Stimulated activated CD8-positive, alpha-beta memory T cell treated with anti-CD3 and anti-CD28 coated beads, Interleukin-7, amount 100 ng/mL, for 4 hours (primary cell): ENCODE measurements at regions not wholly inside any gene's neighbourhood (a gene's known extent, or its start where the extent isn't known, plus 50 kb on each side); places are given as distances from the start of the nearest gene placed in this dataset.
"Not testable (repeated sequence)": the region's sequence is repeated elsewhere in the genome, so short reads cannot be mapped to it uniquely, and the experiment has no call there.

Experiments used
- DNase-seq, 2 donors: peaks; one replicate each; pipeline ENCODE4 v3.0.0-alpha.2; 2020; ENCODE audit warnings: low read depth in 2 of 2

DNA sequence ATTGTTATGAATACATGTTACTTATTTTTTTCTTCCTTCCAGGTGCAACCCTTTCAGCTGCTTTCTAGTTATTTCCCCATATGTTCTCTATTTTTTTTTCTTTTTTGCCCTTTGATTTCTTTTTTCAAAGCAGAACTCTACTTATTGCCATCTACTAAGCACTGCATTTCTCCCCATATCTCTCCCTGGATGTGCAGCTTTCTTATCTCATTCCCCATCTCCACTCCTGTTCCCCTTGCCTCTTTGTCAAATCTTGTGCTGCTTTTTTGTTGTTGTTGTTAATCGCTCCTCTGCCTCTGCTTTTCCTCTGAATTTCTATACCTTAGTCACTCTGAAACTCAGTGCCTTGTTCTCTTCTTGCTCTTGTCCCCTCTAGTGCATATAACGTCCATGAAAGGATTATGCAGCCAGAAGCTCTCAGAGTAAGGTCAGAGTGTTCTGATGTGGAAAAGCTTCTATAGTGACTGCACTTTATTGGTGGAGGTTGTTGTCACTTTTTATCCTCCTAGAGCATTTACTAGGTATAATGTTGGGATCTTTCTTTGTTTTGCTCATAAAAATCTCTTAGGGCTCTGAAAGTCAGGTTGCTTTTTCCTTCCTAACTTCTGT lies 51.1 kb upstream of the JADE1 start:
- no peak for DNase-seq

DNA sequence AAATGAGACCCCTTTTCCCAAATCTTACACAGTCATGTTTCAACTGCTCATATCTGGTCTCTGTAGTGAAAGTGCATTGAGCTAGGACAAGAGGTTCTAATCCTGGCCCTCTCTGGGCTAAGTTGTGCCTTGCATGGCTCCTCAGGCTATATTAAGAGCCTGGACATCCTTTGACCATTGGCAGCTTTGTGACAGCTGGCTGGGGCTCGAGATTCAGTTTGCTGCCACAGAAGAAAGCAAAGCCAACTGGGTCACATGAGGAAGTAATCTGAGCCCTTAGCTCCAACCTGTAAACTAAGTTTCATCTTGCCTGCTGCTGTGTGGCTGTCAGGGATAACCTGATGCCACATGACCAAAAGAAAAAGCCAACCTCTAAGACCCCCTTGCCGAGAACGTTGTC lies 51.8 kb upstream of the JADE1 start:
- no peak for DNase-seq

DNA sequence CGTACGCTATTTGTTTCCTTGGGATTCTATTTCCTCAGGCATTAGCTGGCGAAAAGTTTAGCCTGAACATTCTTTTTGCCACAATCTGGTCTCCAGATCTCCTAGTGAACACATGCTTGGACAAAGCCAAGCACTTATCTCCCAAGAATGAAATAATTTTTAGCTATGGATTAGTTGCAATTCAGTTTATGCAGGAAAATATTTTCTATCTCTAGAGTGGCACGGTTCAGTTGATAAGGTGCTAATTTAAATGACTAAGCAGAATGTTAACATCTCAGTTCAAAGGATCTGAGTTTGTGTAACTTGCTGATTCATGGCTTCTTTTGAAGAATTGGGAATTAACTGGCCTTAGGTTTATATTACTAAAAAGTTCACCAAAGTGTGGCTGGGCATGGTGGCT lies 58.1 kb upstream of the JADE1 start:
- no peak for DNase-seq

DNA sequence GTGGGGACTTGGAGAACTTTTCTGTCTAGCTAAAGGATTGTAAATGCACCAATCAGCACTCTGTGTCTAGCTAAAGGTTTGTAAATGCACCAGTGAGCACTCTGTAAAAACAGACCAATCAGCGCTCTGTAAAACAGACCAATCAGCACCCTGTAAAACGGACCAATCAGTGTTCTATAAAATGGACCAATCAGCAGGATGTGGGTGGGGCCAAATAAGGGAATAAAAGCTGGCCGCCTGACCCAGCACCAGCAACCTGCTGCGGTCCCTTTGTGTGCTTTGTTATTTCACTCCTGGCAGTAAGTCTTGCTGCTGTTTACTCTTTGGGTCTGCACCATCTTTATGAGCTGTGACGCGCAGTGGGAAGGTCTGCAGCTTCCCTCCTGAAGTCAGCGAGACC lies 67.8 kb upstream of the JADE1 start:
- not testable (repeated sequence) for DNase-seq

DNA sequence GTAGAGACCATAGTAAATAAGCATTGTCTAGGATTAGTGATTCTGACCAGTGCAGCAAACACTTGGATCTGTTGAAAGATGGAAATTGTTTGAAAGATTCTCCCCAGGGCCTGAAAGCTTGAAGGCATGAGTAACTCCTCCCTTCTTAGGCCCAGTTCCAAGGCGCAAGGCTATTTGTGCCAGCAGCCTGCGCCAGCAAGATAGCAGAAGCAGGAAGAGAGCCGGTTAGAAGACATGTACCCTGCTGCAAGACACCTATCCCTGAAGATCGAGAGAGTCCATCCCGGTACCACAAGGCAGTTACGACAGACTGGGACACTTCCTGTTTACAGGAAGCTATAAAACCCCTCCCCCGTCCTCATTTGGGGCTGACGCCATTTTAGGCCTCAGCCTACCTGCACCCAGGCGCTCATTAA lies 72.4 kb upstream of the JADE1 start:
- no peak for DNase-seq

DNA sequence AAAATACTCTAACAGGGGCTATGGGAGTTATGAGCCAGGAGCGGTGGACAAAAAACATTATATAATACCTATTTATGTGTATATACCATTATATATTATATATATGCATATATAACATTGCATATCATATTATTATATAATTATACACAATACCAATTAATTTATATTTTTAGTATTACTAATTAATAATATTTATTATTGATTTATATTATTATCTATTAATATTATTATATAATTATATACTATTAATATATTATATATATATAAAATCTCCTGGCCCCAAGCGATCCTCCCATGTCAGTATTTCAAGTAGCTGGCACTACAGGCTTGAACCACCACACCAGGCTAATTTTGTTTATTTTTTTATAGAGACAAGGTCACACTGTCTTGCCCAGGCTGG lies 73.8 kb upstream of the JADE1 start:
- DNase-seq: no peak

DNA sequence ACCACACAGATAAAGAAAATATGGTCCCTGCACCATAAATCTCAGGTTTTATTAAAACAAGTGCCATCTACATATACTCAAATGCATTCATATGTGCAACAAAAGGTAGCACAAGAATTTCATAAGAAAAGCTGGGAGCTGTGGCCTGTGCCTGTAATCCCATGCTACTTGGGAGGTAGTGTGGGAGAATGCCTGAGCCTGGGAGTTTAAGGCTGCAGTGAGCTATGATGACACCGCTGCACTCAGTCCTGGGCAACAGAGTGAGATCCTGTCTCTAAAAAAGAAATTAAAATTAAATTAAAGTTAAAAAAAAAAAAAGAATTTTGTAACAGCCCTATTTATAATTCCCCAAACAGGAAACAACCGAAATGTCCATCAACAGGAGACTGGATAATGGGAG lies 81.3 kb upstream of the JADE1 start:
- no peak for DNase-seq

DNA sequence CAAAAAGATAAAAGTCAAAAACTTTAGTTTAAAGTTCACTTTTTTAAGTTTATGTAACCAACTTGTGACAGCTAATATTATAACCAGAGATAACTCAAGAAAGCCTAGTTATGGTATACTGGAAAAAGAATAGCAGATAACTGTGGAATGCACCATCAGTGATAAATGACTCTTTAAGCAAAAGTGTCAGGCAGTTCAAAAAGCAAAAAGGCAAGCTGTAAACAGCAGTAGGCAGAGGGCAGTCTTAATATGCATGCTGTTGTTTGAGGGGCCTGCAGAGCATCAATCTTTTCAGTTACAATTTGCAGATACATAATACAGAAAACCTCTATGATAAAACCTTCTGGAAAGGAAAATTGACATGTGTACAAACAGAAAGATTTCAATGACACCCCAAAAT lies 81.8 kb upstream of the JADE1 start:
- no peak for DNase-seq

DNA sequence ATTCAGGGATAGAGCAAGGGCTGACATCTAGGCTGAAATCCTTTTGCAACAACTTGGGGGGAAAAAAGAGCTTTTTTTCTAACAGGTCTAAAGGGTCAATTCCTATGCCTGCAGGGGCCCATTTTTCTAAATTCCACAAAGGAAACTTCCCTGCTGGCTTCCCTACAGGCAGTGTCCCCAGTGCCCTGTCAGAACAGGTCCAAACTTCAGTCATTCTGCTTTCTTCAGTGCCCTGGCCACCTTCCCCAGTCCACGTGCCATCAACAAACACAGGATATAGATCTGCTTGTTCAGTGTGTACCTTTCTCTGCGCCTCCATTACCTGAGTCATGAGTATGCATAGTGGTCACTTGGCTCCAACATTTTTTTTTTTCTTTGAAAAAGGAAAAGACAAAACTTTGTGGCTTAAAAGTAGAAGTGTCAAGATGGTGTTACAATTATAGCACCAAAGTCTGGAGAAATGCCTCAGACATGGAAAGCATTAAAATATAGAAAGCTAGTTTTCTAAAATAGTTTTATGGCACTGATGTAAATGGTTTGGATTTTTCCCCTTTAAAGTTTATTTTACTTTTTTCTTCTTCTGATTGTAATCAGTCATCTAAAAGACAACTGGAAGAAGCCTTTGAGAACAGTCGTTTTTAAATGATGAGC lies 84.0 kb upstream of the JADE1 start:
- no peak for DNase-seq

DNA sequence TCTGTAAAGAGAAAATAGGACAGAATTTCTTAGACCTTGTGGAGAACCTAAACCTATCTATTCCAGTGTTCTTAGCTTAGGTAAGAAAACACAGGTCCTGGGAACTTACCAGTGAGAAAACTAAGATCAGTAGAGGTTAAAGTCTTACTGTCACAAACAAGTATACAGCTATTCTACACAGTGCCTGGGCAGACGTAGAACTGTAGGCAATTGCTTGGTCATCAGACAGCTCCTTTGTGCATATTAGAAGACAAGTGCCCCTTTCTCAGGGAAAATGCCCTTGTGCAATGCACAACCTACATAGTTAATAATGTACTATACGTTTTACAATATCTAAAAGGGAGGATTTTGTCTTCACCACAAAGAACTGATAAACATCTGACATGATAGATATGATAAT lies 86.6 kb upstream of the JADE1 start:
- DNase-seq: no peak

DNA sequence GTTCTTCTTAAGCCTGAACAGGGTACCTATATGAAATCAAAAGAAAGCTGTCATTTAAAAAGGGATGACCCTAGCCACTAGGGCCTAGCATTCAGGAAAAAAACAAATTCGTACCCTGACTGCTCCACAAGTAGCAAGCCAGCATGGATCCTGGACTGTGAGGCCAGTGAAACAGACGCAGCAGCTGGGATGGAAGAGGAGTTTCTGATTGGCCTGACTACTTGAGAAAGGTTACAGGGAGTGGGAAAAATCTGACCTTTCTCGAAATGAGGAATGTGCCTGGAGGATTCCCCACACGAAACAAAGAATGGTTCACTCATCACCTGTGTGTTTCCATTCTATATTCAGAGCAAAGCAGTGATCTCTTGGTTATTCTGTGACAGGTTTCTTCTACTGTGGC lies 87.6 kb upstream of the JADE1 start:
- no peak for DNase-seq

DNA sequence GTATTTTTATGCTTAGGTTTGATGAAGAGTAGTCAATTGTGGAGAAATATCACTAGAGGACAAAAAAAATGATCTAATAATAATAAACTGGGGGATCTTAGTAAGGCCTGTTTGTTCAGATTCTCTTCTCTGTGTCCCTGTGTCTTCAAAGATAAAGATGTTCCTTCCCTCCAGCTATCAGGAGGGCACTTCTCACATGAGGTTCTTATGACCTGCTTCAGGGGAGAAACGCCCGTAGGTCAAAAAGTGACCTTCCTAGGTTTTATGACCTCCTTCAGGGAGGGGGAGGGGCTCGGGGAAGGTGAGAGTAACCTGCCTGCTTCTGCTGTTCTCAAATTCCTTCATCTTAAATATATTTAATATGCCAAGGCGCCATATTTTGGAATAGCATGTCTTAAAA lies 89.2 kb upstream of the JADE1 start:
- DNase-seq: no peak

DNA sequence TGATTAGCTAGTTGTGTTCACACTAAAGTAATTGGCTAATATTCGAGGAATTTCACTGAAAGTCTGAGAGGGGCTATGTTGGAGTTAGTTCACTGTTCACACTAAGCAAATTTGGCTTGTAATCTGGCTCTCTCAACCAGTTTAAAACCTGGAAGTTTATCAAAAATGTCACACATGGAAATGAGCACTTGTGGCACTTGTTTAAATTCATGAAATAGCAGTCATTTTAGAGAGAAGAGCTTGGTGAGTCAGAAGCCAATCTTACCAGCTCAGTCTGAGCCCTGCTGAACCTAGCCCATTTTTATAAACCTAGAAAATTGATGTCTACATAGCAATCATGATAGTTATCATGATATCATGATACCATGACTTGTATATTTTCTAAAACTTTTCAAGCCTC lies 90.7 kb upstream of the JADE1 start:
- DNase-seq: no peak

DNA sequence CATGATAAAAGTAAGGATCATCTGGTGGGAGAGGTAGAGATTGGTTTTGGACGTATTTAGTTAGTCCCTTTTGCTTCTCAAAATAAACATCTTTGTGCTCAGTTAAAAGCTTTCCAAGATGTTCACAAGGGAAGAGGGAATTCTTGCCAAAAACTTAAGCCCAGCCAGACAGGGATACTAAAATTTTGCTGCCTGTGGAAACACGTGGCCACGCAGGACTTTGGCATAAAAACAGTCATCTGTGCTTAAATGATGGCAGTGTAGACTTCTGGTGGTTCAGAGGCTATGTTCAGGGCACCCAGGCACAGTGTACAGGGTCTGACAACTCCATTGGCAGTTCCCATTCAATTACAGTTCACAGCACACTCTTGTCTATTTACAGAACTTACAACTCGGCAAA lies 93.2 kb upstream of the JADE1 start:
- no peak for DNase-seq

DNA sequence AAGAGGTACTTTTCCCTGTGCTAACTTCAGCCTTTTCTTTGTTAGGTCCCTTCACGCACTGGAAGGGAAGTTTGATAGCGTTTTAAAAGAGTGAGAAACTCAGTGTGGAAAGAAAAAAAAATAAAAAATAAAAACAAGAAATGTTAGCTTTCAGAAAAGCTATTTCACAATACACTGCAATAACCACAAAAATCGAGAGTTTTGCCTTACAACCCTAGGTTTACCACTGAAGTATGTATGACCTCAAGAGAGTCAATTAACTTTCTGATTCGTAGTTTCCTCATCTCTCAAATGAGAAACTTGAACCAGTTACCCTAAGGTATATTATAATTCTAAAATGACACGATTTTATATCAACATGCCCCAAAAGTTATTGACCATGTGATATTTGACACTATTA lies 93.9 kb upstream of the JADE1 start:
- DNase-seq: no peak

DNA sequence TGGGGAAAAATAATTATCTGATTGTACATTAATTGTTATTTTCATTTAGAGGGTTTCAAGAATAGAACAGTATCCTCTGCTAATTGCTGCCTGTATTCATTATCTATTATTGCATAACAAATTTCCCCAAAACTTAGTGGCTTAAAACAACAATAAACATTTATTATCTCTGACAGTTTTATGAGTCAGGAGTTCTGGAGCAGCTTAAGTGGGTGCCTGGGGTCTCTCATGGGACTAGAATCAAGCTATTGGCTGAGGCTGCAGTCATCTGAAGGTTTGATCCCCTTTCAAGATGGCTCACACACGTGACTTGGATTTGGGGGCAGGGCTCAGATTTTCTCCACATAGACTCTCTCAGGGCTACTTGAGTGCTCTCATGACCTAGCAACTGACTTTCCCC lies 98.1 kb upstream of the JADE1 start:
- DNase-seq: no peak

DNA sequence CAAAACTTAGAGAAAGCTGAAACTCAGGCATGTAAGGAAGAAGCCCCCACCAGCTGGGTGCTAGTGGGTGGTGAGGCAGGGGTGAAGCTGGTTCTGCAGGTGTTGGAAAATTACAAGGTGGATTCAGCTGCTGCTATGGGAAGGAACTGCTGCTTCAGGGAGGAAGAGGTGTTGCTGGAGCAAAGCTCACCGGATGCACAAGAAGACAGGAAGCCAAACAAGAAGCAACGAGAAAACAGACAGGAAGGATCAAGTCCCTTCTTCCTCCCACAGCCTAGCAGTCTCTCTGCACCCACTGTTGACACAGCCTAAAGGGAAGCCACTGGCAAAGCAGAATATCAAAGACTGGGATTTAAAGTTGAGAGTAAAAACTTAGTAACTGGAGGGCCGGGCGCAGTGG lies 100.2 kb upstream of the JADE1 start:
- no peak for DNase-seq

DNA sequence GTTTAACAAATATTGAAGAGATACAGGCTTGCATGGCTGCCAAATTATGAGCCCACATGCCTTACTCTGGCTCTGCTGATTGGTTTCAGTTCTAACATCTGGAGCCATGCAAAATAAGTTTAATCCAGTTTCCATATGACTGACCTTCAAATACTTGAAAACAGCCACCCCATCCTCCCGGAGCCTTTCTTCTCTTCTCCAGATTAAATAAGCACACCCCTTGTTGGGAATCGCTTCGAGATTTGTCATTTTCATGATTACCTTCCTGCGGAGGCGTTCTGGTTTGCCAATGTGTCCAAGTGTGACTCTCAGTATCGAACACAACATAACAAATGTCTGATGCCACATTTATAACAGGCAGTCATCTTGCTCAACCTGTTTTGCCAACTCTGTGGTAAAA lies 101.6 kb upstream of the JADE1 start:
- DNase-seq: no peak

DNA sequence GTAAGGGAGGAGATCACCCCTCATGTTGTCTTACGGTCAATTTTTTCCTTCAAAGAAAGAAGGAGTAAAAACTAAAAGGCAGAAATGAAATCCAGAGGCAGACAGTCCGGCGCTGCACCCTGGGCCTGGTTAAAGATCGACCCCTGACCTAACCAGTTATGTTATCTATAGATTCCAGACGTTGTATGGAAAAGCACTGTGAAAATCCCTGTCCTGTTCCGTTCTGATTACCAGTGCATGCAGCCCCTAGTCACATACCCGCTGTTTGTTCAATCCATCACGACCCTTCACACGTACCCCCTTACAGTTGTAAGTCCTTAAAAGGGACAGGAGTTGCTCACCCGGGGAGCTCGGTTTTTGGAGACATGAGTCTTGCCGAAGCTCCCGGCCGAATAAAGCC lies 105.6 kb upstream of the JADE1 start:
- DNase-seq: no peak

DNA sequence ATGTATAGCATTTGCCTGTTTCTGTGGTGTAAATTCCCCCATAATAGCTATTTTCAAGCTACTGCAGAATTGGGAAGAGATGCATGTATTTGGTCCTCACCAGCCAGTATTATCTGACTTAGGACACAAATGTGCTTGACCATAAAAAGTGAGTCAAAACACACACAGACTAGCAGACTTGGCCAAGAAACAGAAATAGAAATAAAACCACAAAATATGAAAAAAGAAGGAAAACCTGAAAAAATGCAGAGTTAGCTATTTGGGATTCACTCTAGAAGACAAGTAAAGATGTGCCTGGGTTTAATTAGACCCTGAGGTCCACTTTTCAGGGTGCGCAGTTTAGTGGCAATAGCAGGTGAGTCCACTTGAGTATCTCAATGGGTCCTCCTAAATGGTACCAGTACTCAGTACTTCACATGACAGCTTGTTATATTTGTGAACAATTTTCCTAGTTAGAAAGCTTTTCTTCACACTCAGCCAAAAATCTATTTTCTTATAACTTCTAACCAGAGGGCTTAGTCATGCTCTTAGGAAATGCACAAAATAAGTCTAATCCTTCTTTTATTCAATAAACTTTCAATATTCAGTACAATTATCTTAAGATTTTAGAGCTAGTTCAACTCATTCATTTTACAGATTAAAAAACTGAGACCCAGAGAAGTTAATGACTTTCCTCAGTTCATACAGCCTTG lies 108.7 kb upstream of the JADE1 start:
- DNase-seq: no peak

DNA sequence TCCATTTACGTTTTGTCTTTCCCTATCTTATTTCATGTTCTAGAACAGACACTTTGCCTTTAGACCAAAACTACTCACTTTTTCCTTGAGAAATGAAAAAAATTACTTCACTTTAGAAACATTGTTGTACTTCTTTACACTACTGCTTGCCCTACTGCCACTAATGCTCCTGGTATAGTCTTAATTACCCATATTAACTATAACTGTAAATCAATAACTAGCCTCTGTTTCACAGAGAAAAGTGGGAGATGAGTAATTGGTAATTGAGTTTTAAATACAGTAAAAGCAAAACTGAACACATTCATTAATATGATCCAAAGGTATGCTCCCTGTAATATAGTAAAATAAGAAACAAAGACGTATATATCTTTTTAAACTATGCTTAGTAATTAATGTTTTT lies 111.1 kb upstream of the JADE1 start:
- DNase-seq: no peak

DNA sequence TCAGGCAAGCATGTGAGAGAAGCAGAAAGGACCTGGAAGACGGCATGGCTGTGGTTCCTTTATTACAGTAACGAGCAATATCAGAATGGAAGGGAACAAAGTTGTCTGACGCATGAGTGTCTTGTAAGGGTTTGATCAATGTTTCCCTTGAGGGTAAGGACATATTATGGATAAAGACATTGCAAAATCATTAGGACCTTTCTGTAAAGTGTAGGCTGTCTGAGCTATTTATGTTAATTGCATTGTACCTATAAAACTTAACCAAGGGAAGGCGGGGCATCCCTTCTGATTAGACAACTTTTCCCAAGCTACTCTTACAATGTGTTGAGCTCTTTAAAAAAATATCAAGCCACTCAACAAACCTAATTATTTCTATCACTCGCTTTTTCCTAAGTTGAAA lies 112.2 kb upstream of the JADE1 start:
- no peak for DNase-seq

DNA sequence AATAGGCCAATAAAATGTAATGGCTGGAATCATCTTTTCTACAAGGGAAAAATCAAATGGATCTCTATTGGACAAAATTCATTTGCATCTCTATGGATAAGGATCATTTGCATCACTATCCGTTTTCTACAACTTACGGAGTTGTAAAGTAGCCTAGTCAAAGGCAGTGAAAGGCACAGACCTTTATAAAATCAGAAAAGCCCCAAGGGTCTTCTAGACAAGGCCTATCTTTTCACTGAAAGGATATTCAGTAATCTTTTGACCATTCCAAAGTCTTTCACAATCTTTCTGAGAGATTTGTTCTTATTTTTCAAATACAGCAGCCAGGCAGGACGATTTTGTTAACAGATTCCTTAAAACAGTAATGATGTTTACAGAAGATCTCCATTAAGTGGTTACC lies 119.5 kb upstream of the JADE1 start:
- DNase-seq: no peak
